Loucy (cell line): ENCODE measurements at regions not wholly inside any gene's neighbourhood (a gene's known extent, or its start where the extent isn't known, plus 50 kb on each side); places are given as distances from the start of the nearest gene placed in this dataset.

Experiments
- H2AFZ ChIP-seq: fragments of 200-600 bp; sonication (generic); 2 replicates; pipeline ENCODE4 v1.6.0; 2016; ENCODE audit warnings: antibody characterized with exemption, mild to moderate bottlenecking, low read length, moderate library complexity
- H3F3A ChIP-seq: fragments of 200-600 bp; 2 replicates; pipeline ENCODE4 v1.6.0; 2016; ENCODE audit warnings: antibody characterized with exemption, low read depth, mild to moderate bottlenecking
- H3K27me3 ChIP-seq: fragments of 200-600 bp; sonication (generic); 2 replicates; pipeline ENCODE4 v1.6.1; 2014; ENCODE audit warnings: low read length, mild to moderate bottlenecking; ENCODE audit not compliant: insufficient read depth, poor library complexity, severe bottlenecking
- H3K36me3 ChIP-seq: fragments of 200-600 bp; sonication (generic); 2 replicates; pipeline ENCODE4 v1.6.1; 2016; ENCODE audit warnings: low read length; ENCODE audit not compliant: insufficient read depth
- H3K4me1 ChIP-seq: fragments of 200-600 bp; sonication (generic); 2 replicates; pipeline ENCODE4 v1.5.1; 2014; ENCODE audit warnings: low read length, mild to moderate bottlenecking; ENCODE audit not compliant: insufficient read depth, poor library complexity, severe bottlenecking
- H3K4me2 ChIP-seq: fragments of 200-600 bp; sonication (generic); 2 replicates; pipeline ENCODE4 v1.6.0; 2014; ENCODE audit warnings: antibody characterized with exemption, low read length, low read depth, mild to moderate bottlenecking; ENCODE audit not compliant: poor library complexity, severe bottlenecking
- H3K4me3 ChIP-seq: fragments of 200-600 bp; sonication (generic); 2 replicates; pipeline ENCODE4 v1.5.1; 2014; ENCODE audit warnings: low read length, mild to moderate bottlenecking, mixed read lengths; ENCODE audit not compliant: poor library complexity, severe bottlenecking
- H3K79me2 ChIP-seq: fragments of 200-600 bp; sonication (generic); 2 replicates; pipeline ENCODE4 v1.6.1; 2014; ENCODE audit warnings: low read length; ENCODE audit not compliant: insufficient read depth
- H3K9ac ChIP-seq: fragments of 200-600 bp; sonication (generic); 2 replicates; pipeline ENCODE4 v1.6.0; 2014; ENCODE audit warnings: mild to moderate bottlenecking, low read depth, low read length, moderate library complexity; ENCODE audit not compliant: poor library complexity, severe bottlenecking
- H3K9me2 ChIP-seq: fragments of 200-600 bp; sonication (generic); replicated peaks from 2 replicates; pipeline ENCODE4 v1.6.1; 2016; ENCODE audit warnings: low read depth, low read length, mixed read lengths
- H3K9me3 ChIP-seq: fragments of 200-600 bp; sonication (generic); 2 replicates; pipeline ENCODE4 v1.6.1; 2014; ENCODE audit warnings: mild to moderate bottlenecking, antibody characterized with exemption, low read length, low read depth; ENCODE audit not compliant: insufficient read depth
- H4K20me1 ChIP-seq: fragments of 200-600 bp; sonication (generic); 2 replicates; pipeline ENCODE4 v1.6.0; 2014; ENCODE audit warnings: antibody characterized with exemption, low read length, mild to moderate bottlenecking; ENCODE audit not compliant: insufficient read depth, poor library complexity, severe bottlenecking
- CTCF ChIP-seq: fragments of 200-600 bp; sonication (generic); conservative IDR thresholded peaks from 2 replicates; pipeline ENCODE4 v1.5.1; 2014; ENCODE audit warnings: mild to moderate bottlenecking, antibody characterized with exemption, low read length
- EZH2phosphoT487 ChIP-seq: fragments of 200-600 bp; IDR thresholded peaks from 2 replicates; pipeline ENCODE4 v1.6.1; 2018; ENCODE audit warnings: antibody characterized with exemption, mild to moderate bottlenecking, moderate library complexity, borderline replicate concordance

- no peak overlapping the region for H3K4me2 ChIP-seq
- H3K36me3 ChIP-seq: no peaks in the 10 kb centered on the region
- H3K9me2 ChIP-seq: no peaks in the 10 kb centered on the region
- H3K9ac ChIP-seq: no peak overlapping the region
- H4K20me1 ChIP-seq: no peaks in the 10 kb centered on the region
- no peaks in the 10 kb centered on the region for H3F3A ChIP-seq
- H2AFZ ChIP-seq: no peak overlapping the region
- H3K9me3 ChIP-seq: no peaks in the 10 kb centered on the region
- no peaks in the 10 kb centered on the region for H3K27me3 ChIP-seq
- no peaks in the 10 kb centered on the region for H3K79me2 ChIP-seq
- no peaks in the 10 kb centered on the region for H3K4me1 ChIP-seq
- H3K4me3 ChIP-seq: no peak overlapping the region
- TF ChIP-seq EZH2phosphoT487 (no peak), CTCF (no peak)
Observed at GRCh38 chr14:53613404-53614253, 343.0 kb downstream of the BMP4 start.

GRCh38 chr14:53610947-53611346, 345.7 kb downstream of the BMP4 start:
- no peak for TF ChIP-seq CTCF
- TF ChIP-seq EZH2phosphoT487: no peak
- no peaks in the 10 kb centered on the region for H3K9me3 ChIP-seq
- no peaks in the 10 kb centered on the region for H3K36me3 ChIP-seq
- no peaks in the 10 kb centered on the region for H3K9me2 ChIP-seq
- no peaks in the 10 kb centered on the region for H3K4me1 ChIP-seq
- H3K4me2 ChIP-seq: no peak overlapping the region
- no peaks in the 10 kb centered on the region for H4K20me1 ChIP-seq
- no peaks in the 10 kb centered on the region for H3K79me2 ChIP-seq
- H3K27me3 ChIP-seq: no peaks in the 10 kb centered on the region
- H3K9ac ChIP-seq: no peak overlapping the region
- no peak overlapping the region for H2AFZ ChIP-seq
- no peak overlapping the region for H3K4me3 ChIP-seq
- H3F3A ChIP-seq: no peaks in the 10 kb centered on the region

GRCh38 chr14:53609009-53609408, 347.6 kb downstream of the BMP4 start:
- H3F3A ChIP-seq: no peaks in the 10 kb centered on the region
- H3K9me2 ChIP-seq: no peaks in the 10 kb centered on the region
- H3K4me2 ChIP-seq: no peak overlapping the region
- H2AFZ ChIP-seq: no peak overlapping the region
- no peak for TF ChIP-seq EZH2phosphoT487
- no peaks in the 10 kb centered on the region for H3K4me1 ChIP-seq
- H3K79me2 ChIP-seq: no peaks in the 10 kb centered on the region
- H3K9ac ChIP-seq: no peak overlapping the region
- H3K36me3 ChIP-seq: no peaks in the 10 kb centered on the region
- no peaks in the 10 kb centered on the region for H3K9me3 ChIP-seq
- H3K27me3 ChIP-seq: no peaks in the 10 kb centered on the region
- no peak overlapping the region for H3K4me3 ChIP-seq
- H4K20me1 ChIP-seq: no peaks in the 10 kb centered on the region

- no peak overlapping the region for H2AFZ ChIP-seq
- no peak overlapping the region for H3K9ac ChIP-seq
Observed at GRCh38 chr14:53608369-53608768, 348.3 kb downstream of the BMP4 start.

More at GRCh38 chr14:53608369-53608768, 348.3 kb downstream of the BMP4 start:
- TF ChIP-seq EZH2phosphoT487 (no peak), CTCF (no peak)
- Histone ChIP-seq H3K4me3 (no peak overlapping the region), H3K36me3 (no peaks in the 10 kb centered on the region), H3F3A (no peaks in the 10 kb centered on the region), H3K9me3 (no peaks in the 10 kb centered on the region), H3K4me1 (no peaks in the 10 kb centered on the region), H3K27me3 (no peaks in the 10 kb centered on the region), H3K9me2 (no peaks in the 10 kb centered on the region), H3K4me2 (no peak overlapping the region), H3K79me2 (no peaks in the 10 kb centered on the region), H4K20me1 (no peaks in the 10 kb centered on the region)
